ENCODE measurements at regions not wholly inside any gene's neighbourhood (a gene's known extent, or its start where the extent isn't known, plus 50 kb on each side); places are given as distances from the start of the nearest gene placed in this dataset.

- no peak for TF ChIP-seq CTCF (IDR thresholded peaks at IDR 0.05)
- H3K27me3 ChIP-seq = no peaks in the 10 kb centered on the region
- no peaks in the 10 kb centered on the region for H3K9me3 ChIP-seq
- H3K36me3 ChIP-seq = no peaks in the 10 kb centered on the region
- intact Hi-C loops (cut with DNase I) = no loop called here
- H3K4me1 ChIP-seq = no peaks in the 10 kb centered on the region
- H3K27ac ChIP-seq = no peak overlapping the region
- H3K4me3 ChIP-seq = no peak overlapping the region
- no peak for DNase-seq (ENCODE audit: low spot score in 2 of 2)
Measured at GRCh38 chr7:26617066-26617465, 247.3 kb downstream of the SKAP2 start.
